MG63 (cell line): ENCODE measurements at regions not wholly inside any gene's neighbourhood (a gene's known extent, or its start where the extent isn't known, plus 50 kb on each side); places are given as distances from the start of the nearest gene placed in this dataset.
"Not testable (repeated sequence)": the region's sequence is repeated elsewhere in the genome, so short reads cannot be mapped to it uniquely, and the experiment has no call there.

Source experiments
- DNase-seq: peaks from one replicate; pipeline ENCODE4 v3.0.0-alpha.2; 2020
- H3K27me3 ChIP-seq: fragments of 250-450 bp; sonication (Bioruptor Pico); 2 replicates; pipeline ENCODE4 v1.5.1; 2020; ENCODE audit warnings: mild to moderate bottlenecking, moderate library complexity
- H3K36me3 ChIP-seq: fragments of 250-450 bp; sonication (Bioruptor Pico); 2 replicates; pipeline ENCODE4 v1.5.1; 2020; ENCODE audit warnings: mild to moderate bottlenecking, moderate library complexity
- H3K4me3 ChIP-seq: fragments of 250-450 bp; sonication (Bioruptor Pico); 2 replicates; pipeline ENCODE4 v1.5.1; 2020; ENCODE audit warnings: mild to moderate bottlenecking, moderate library complexity
- H3K9me3 ChIP-seq: fragments of 250-450 bp; sonication (Bioruptor Pico); 2 replicates; pipeline ENCODE4 v1.5.1; 2020; ENCODE audit warnings: mild to moderate bottlenecking, moderate library complexity

- Histone ChIP-seq H3K4me3 (no peak overlapping the region), H3K9me3 (0 out of 2 replicates have a peak, but pooled peaks cover 2% of the 10 kb centered on the region), H3K27me3 (no peaks in the 10 kb centered on the region), H3K36me3 (no peaks in the 10 kb centered on the region)
- no peak for DNase-seq
Measured at GRCh38 chr14:51335961-51336723, 96.1 kb downstream of the TMX1 start.

DNA sequence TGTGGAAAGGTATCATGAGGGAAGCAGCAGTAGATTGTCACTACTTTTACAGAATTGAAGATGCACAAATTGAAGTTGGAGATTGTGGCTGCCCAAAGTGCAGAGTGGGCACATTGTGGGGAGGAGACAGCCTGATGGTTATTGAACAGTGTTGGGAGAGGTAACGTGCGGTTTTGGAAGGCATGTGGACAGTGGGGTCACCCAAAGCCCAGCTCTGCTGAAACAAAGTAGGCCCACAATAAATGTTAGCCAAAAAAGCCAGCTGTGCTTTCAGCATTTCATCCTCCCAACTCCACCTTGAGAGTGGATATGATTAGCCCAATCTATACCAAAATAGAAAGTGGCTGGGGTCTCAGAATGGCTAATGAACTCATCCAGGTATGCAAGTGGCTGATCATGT lies 96.7 kb downstream of the TMX1 start:
- H3K27me3 ChIP-seq, result no peaks in the 10 kb centered on the region
- 0 out of 2 replicates have a peak, but pooled peaks cover 2% of the 10 kb centered on the region for H3K9me3 ChIP-seq
- H3K36me3 ChIP-seq, result no peaks in the 10 kb centered on the region
- no peak overlapping the region for H3K4me3 ChIP-seq
- DNase-seq, result no peak

DNA sequence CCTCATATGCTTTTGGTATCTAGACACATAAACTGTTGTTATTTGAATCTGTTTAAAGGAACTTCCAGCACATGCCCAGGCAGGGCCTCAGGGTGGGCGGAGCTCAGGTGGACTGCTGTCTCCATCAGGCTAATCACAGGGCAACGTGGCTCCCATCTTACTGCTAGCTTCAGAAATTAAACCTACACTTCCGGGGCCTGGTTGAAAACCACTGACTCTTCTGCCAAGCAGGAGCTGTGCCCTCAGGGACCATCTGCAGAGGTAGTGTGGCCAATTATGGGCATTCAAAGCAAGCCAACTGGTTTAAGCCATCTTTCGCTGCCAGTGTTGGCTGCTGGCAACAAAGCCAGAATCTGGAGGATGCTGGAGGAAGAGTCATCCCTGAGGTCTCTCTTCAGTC lies 97.5 kb downstream of the TMX1 start:
- 0 out of 2 replicates have a peak, but pooled peaks cover 2% of the 10 kb centered on the region for H3K9me3 ChIP-seq
- no peaks in the 10 kb centered on the region for H3K36me3 ChIP-seq
- H3K27me3 ChIP-seq, result no peaks in the 10 kb centered on the region
- DNase-seq, result peak; percentile 59
- H3K4me3 ChIP-seq, result no peak overlapping the region

- H3K4me3 ChIP-seq, result no peak overlapping the region
- H3K27me3 ChIP-seq, result no peaks in the 10 kb centered on the region
- H3K9me3 ChIP-seq, result 0 out of 2 replicates have a peak, but pooled peaks cover 2% of the 10 kb centered on the region
- peak; percentile 27 for DNase-seq
- no peaks in the 10 kb centered on the region for H3K36me3 ChIP-seq
Measured at GRCh38 chr14:51341338-51341737, 101.3 kb downstream of the TMX1 start.

DNA sequence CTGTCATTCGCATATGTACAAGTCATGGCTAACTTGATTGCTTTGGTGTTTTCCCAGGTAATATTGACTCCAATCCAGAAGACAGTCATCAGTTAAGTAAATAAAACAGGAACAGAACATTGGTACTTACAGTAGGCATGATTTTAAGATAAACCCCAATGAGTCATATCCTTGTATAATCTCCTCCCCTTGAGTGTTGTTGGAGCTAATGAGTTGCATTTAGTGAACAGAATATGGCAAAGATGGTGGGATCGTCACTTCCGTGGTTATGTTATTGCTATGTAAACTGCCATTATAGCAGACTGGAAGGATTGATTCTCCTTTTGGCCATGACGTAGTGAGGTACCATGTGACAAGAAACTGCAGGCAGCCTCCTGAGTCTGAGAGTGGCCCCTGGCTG lies 102.2 kb downstream of the TMX1 start:
- Histone ChIP-seq H3K4me3 (no peak overlapping the region), H3K27me3 (no peaks in the 10 kb centered on the region), H3K36me3 (no peaks in the 10 kb centered on the region), H3K9me3 (0 out of 2 replicates have a peak, but pooled peaks cover 2% of the 10 kb centered on the region)
- no peak for DNase-seq

DNA sequence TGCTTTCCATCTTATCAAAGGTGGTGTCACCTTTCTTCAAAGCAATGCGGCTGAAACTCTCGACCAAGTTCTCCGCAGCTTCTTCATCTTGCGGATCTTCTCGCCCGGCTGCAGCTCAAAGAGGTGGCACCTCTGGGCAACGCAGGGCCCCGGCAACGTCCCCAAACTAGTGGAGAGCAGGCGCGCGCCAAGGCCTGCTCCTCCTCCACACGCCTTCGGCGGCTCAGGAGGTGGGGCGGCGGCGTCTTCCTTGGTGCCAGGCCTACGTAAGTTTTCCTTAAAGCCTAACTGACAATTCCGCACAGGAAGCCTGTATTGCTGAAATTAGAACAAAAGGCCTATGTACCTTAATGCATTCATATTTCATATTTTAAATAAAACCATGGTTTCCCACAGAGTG lies 112.0 kb downstream of the TMX1 start:
- Histone ChIP-seq H3K9me3 (no peaks in the 10 kb centered on the region), H3K27me3 (no peaks in the 10 kb centered on the region), H3K36me3 (no peaks in the 10 kb centered on the region), H3K4me3 (no peak overlapping the region)
- no peak for DNase-seq

GRCh38 chr14:51353901-51354300 lies 113.9 kb downstream of the TMX1 start:
- Histone ChIP-seq H3K27me3 (no peaks in the 10 kb centered on the region), H3K4me3 (no peak overlapping the region), H3K9me3 (no peaks in the 10 kb centered on the region), H3K36me3 (no peaks in the 10 kb centered on the region)
- DNase-seq, result no peak

- no peaks in the 10 kb centered on the region for H3K36me3 ChIP-seq
- no peak overlapping the region for H3K4me3 ChIP-seq
- no peak for DNase-seq
- no peaks in the 10 kb centered on the region for H3K9me3 ChIP-seq
- H3K27me3 ChIP-seq, result no peaks in the 10 kb centered on the region
Measured at GRCh38 chr14:51354846-51355245, 114.8 kb downstream of the TMX1 start.

DNA sequence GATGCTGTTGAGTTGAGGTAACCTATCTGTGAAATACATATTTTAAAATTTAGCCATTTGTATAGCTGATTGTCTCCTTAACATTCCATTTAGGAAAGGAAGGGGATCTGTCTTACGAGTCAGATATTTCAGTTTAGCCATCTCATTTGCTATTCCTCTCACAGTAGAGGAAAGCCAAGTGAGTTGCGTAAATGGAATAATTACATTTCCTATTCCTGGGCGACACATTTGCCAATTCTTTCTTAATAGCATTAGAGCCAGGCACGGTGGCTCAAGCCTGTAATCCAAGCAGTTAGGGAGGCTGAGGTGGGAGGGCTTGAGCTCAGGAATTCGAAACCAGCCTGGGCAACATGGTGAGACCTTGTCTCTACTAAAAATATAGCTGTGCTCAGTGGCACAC lies 116.3 kb downstream of the TMX1 start:
- DNase-seq, result peak; percentile 22
- H3K4me3 ChIP-seq, result no peak overlapping the region
- H3K9me3 ChIP-seq, result no peaks in the 10 kb centered on the region
- no peaks in the 10 kb centered on the region for H3K27me3 ChIP-seq
- no peaks in the 10 kb centered on the region for H3K36me3 ChIP-seq

DNA sequence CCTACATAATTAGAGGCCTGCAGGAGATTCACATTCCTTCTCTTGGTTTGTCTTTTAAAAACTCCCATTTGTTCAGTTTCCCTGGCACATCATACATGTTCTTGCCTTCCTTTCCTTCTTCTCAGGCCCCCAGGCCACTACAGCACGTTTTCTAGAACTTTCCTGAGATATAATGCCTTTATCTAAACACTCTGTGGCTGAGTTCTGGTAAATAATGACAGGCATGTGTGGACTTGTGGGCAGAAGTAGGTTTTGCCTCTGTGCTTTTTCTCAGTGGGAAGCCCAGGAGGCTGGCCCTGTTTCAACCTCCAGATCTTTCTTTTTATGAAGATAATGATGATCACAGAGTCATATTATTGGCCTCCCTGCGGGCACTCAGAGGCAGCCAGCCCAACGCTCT lies 117.2 kb downstream of the TMX1 start:
- Histone ChIP-seq H3K9me3 (no peaks in the 10 kb centered on the region), H3K4me3 (no peak overlapping the region), H3K36me3 (no peaks in the 10 kb centered on the region), H3K27me3 (no peaks in the 10 kb centered on the region)
- peak; percentile 26 for DNase-seq

DNA sequence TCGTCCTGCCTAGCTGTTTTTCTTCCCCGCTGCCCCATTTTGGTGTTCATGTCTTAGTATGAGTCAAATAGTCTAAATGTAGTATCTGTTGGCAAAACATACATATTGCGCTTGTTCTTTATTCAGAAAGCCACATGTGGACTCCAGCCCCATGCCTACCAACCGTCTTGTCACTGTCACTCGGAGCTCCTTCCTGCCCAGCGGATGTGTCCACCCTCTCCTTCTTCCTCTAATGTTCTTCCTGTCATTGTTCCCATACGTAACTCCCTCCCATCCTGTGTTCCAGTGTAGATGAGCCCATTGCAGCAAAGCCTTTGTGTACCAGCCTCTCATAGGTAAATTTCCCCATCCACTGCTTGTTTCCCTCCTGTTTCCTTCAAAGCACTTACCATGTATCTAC lies 120.5 kb downstream of the TMX1 start:
- H3K9me3 ChIP-seq, result no peaks in the 10 kb centered on the region
- no peaks in the 10 kb centered on the region for H3K27me3 ChIP-seq
- no peak overlapping the region for H3K4me3 ChIP-seq
- DNase-seq, result no peak
- H3K36me3 ChIP-seq, result no peaks in the 10 kb centered on the region

DNA sequence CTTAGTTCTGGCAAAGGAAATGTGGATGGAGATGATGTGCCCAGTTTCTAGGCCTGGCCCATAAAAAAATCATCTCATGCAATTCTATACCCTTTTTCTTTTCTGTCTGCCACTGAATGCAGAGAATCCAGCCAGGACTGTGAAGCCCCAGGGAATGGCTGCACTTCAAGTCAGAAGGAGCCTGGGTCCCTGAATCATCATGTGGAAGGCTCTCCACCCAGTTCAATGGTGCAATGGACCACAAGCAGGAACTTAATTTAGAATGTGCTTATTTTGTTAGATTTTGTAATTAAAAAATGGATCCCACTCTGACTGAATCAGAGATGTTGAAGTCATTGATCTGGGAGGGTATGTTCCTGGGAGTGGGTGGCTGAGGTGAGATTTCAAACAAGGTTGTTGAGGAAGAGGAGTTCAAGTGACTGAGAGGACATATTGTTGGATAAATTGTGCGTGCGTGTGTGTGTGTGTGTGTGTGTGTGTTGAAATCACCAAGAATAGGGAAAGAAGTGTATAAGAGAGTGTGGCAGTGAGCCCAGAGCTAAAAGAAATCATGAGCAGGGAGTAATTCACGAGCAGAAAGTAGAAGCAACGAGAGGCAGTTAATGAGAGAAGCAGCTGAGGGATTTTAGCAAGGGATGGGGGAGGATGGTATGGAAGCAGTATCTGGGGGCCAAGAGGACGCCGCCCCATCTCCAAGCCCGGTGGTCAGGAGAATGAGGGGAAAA lies 125.4 kb downstream of the TMX1 start:
- no peak overlapping the region for H3K4me3 ChIP-seq
- no peaks in the 10 kb centered on the region for H3K27me3 ChIP-seq
- DNase-seq, result no peak
- H3K9me3 ChIP-seq, result no peaks in the 10 kb centered on the region
- no peaks in the 10 kb centered on the region for H3K36me3 ChIP-seq

- not testable (repeated sequence) for H3K9me3 ChIP-seq, DNase-seq, H3K4me3 ChIP-seq, H3K36me3 ChIP-seq, H3K27me3 ChIP-seq
Measured at GRCh38 chr14:51366460-51366859, 126.4 kb downstream of the TMX1 start.

GRCh38 chr14:51366866-51367599 lies 127.0 kb downstream of the TMX1 start:
- not testable (repeated sequence) for H3K27me3 ChIP-seq, H3K4me3 ChIP-seq, H3K9me3 ChIP-seq, DNase-seq, H3K36me3 ChIP-seq

- no peak for DNase-seq
- H3K4me3 ChIP-seq, result no peak overlapping the region
- H3K27me3 ChIP-seq, result no peaks in the 10 kb centered on the region
- H3K36me3 ChIP-seq, result no peaks in the 10 kb centered on the region
- no peaks in the 10 kb centered on the region for H3K9me3 ChIP-seq
Measured at GRCh38 chr14:51367600-51367931, 127.5 kb downstream of the TMX1 start.

- Histone ChIP-seq H3K27me3 (no peaks in the 10 kb centered on the region), H3K4me3 (no peak overlapping the region)
- DNase-seq, result peak; percentile 60
Measured at GRCh38 chr14:51368721-51369163, 128.7 kb downstream of the TMX1 start.

DNA sequence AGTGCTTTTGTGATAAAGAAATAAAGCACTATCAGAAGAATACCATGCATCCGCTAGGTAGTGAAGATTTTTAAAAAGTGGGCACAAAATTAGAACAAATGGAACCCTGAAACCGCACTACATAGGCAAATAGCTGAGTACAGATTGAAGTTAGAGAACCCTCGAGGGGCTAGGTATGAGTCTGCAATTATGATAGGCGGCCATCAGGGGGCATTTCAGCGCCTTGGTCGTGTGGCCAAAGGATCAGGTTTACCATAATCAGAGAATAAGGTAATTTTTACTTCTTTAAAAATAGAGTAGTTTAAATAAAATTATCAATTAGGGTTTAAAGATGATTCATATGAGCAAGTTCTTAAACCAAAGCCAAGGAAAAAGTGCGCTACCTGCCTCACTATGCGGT lies 129.8 kb downstream of the TMX1 start:
- Histone ChIP-seq H3K9me3 (no peaks in the 10 kb centered on the region), H3K27me3 (no peaks in the 10 kb centered on the region), H3K36me3 (no peaks in the 10 kb centered on the region), H3K4me3 (no peak overlapping the region)
- DNase-seq, result no peak

More at GRCh38 chr14:51368721-51369163, 128.7 kb downstream of the TMX1 start:
- H3K36me3 ChIP-seq, result no peaks in the 10 kb centered on the region
- H3K9me3 ChIP-seq, result no peaks in the 10 kb centered on the region
